SH-SY5Y (cell line): ENCODE measurements at regions not wholly inside any gene's neighbourhood (a gene's known extent, or its start where the extent isn't known, plus 50 kb on each side); places are given as distances from the start of the nearest gene placed in this dataset.

Experiments
- GATA2 ChIP-seq: IDR thresholded peaks from 2 replicates; pipeline ENCODE4 v1.6.1; 2011; ENCODE audit warnings: mild to moderate bottlenecking, low read depth, low read length
- GATA3 ChIP-seq: IDR thresholded peaks from 2 replicates; pipeline ENCODE4 v1.6.1; 2011; ENCODE audit warnings: low read depth, mild to moderate bottlenecking, low read length, moderate library complexity

GRCh38 chr2:2623939-2624338 is 292.9 kb upstream of the MYT1L start:
- TF ChIP-seq GATA2, result no peak
- no peak for TF ChIP-seq GATA3
